ENCODE measurements at regions not wholly inside any gene's neighbourhood (a gene's known extent, or its start where the extent isn't known, plus 50 kb on each side); places are given as distances from the start of the nearest gene placed in this dataset.

DNA sequence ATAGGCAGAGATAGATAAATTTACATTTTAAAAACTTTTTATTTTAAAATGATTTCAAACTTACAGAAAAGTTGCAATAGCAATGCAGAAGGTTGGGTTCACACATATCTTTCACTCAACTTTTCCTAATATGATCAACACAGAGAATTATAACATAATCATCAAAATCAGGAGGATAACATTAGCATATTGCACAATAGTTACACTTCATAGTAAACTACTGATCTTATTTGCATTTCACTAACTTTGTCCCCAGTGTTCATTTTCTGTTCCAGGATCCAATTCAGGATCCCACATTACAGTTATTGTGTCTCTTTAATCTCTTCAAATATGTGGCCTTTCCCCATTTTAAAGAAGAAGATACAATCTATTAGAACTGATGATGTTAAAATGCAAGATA lies 115.4 kb upstream of the ETV6 start:
- TF ChIP-seq, protein P1, sequence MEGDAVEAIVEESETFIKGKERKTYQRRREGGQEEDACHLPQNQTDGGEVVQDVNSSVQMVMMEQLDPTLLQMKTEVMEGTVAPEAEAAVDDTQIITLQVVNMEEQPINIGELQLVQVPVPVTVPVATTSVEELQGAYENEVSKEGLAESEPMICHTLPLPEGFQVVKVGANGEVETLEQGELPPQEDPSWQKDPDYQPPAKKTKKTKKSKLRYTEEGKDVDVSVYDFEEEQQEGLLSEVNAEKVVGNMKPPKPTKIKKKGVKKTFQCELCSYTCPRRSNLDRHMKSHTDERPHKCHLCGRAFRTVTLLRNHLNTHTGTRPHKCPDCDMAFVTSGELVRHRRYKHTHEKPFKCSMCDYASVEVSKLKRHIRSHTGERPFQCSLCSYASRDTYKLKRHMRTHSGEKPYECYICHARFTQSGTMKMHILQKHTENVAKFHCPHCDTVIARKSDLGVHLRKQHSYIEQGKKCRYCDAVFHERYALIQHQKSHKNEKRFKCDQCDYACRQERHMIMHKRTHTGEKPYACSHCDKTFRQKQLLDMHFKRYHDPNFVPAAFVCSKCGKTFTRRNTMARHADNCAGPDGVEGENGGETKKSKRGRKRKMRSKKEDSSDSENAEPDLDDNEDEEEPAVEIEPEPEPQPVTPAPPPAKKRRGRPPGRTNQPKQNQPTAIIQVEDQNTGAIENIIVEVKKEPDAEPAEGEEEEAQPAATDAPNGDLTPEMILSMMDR (IDR thresholded peaks at IDR 0.05) = no peak
- TF ChIP-seq POLR2AphosphoS5 (IDR thresholded peaks at IDR 0.05) (no peak), POLR2A (IDR thresholded peaks at IDR 0.05; ENCODE audit: low read depth) (no peak)
